DMS53 treated with DMSO at 0.1 percent for 48 hours (cell line): ENCODE measurements at regions not wholly inside any gene's neighbourhood (a gene's known extent, or its start where the extent isn't known, plus 50 kb on each side); places are given as distances from the start of the nearest gene placed in this dataset.

Experiments
- DNase-seq: peaks from one replicate; lab custom pipeline; 2025; ENCODE audit not compliant: unreplicated experiment; lab: John Stamatoyannopoulos, UW

DNA sequence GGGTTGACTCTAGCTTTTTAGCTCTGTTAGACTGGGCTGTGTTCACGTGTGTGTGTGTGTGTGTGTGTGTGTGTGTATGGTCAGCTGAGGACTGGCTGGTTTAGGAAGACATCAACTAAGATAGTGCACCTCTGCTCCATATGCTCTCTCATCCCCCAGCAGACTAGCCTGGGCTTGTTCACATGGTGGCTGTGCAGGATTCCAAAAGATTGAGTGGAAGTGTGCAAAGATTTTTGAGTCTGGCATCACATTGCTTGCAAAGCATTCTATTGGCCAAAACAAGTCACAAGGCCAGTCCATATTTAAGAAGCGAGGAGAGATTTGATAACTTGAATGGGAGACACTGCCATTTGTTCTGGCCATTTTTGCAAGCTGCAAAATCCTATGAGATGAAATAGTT, 79.7 kb upstream of the C11orf87 start:
- no peak for DNase-seq

DNA sequence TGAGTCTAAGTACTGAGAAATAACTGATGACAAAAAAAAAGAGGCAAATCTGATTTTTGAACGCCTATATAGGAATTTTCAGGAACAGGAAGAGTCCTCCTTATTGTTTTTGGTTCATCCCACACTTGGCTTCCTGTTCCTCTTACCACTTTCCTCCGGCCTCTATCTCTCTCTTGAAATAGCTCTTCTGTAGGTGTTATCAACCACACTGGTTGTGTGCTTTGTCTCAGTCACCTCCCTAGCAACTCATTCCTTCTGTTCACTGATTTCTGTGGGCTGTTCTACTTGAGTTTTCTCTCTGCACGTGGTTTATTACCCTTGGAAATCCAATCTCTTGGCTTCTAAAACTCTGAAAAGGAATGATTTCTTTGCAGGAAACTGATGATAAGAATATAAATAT, 78.7 kb upstream of the C11orf87 start:
- DNase-seq = no peak

DNA sequence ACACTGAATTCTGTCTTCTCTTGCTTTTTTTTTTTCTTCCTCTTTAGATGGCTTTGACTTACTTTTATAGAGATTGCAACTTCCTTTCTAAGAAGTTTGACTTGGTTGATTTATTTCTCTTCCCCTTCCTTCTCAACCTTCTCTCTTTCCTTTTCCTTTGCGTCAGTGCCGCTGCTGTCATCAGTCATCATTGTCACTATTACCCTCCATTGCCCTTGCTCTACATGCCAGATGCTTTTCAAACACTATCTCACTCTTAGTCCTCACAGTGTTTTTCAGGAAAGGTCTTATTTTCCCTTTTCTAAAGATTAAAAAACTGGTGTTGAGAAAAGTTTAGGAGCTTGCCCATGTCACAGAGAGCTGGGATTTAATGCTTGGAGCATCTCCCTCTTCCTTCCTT, 74.7 kb upstream of the C11orf87 start:
- no peak for DNase-seq

DNA sequence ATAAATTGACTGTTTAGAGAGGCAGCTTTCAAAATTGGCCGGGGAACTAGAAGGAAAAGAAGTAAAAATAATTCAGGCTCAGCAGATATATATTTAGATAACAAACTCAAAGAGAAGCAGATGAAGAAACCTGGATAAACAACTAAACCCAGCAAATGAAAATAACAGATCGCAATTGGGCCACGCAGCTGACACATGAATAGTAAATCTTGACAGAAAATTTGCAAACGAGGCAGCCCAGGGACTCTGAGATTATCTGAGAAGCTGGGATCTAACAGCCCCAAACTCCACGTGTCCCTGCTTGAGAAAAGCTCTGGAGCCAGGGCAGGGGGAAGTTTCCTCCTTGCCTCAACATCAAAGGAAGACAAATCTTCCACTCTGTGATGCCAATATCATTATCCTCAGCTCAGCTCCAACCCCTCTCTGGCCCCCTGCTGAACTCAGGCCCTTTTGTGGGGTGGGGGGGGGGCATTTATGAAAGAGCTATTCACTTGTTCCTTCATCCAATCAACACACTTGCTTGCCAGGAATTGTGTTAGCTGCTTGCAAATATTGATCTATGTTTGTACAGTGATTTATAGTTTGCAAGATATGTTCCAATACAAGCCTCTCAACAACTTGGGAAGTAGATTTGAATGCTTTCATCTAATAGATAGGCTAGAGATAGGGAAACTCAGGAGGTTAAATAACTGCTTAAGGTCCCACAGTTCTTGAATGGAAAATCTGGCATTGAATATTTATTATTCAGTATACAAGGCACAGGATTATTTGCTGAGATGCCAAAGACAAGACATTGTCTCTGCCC, 72.5 kb upstream of the C11orf87 start:
- DNase-seq = no peak

DNA sequence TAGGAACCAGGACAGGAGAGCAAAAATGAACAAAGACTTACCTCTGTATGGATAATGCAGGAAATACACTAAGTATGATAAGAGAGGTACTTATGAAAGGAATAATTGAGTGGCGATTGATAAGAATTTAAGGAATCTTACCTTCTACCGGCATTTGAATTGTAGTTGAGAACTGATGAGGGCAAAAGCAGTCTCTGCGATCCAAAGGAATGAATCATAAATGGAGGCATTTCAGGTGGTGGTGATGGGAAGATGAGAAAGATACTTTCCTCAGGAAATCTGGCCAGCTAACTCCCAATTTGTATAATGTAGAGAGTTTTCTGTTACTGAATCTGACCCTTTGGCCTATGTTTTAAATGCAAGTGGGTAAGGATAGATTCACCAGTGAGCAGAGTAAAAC, 71.9 kb upstream of the C11orf87 start:
- no peak for DNase-seq

DNA sequence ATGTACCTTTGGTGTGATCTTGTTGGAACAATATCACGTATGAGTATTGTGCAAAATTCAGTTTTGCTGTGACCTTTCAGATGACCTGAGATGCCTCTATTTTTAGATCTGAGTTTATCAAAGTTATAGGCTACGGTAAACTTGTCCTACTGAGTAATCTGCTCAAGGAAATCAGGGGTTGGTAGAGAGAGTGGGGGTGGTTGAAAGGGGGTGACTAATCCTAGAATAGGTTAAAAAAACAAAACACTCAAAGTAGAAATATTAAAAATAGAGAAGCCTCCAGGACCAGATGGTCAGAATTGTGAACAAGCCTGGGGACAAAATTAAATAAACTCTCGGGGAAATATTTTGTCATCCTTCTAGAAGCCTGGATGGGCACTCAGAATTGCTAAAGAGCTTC, 59.9 kb upstream of the C11orf87 start:
- DNase-seq = no peak

DNA sequence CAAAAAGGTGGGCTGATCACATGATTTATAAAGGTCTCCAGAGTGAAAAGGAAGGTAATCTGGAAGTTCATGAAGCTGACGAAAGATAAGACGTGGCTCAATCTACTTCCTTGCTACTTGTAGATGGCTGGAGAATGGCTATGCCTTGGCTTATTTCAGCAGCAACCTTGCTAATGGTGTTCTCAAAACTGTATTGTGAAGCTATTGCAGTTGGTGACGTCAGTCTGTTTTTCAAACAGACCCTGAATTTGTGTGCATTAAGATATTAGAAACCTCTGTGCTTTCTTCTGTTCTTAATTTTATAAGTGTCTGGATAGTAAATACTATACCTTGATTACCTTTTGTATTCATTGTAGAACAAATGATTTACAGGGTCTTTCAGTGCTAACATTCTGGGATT, 58.3 kb upstream of the C11orf87 start:
- DNase-seq = no peak

DNA sequence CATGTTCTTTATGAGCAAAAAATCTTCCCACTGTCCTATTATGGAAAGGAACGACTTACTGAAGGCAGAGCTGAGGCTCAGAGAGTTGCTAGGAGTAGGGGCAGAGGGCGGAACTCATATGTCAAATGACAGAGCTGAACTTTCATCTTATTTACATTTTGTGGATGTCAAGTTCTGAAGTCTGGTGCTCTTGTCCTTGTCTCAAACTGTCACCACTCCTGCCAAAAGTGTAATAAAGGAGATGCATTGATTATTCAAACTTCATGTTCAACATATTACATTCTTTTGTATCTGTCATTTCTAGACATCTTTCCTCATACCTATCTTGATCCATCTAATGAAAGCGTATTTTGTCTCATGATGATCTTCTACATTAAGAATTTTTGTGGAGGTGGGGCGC, 57.1 kb upstream of the C11orf87 start:
- DNase-seq = no peak

DNA sequence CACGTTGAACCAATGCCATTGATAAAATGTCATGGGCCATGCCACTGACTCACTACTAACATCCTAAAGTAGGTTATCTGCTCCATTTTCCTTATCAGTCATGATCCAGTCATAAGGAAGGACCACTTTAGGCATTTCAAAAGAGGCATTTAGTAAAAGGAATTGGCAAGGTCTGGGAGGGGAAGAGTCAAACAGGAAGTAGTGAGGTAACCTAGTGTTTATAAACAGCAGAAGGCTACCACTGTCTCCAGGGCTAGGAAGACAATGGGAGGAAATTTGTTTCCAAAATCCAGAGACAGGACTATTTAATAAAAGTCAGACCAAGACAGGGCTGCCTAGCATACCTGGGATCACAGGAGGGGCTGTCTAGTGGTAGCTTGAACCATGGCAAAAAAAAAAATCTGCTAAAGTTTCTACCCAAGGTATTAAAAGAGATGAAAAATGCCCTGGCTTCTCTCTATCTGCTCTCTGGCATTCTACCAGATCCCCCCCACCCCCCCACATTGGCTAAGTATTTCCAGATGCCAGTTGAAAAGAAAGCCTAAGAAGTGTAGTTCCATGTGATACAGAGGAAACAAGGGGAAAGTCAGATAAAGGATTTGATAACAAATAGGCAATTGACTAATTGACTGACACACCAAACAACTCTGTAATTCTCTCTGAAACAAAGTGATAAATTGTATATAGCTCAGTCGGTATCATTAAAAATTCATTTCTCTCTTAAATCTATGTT, 50.4 kb upstream of the C11orf87 start:
- no peak for DNase-seq
